ENCODE measurements at regions not wholly inside any gene's neighbourhood (a gene's known extent, or its start where the extent isn't known, plus 50 kb on each side); places are given as distances from the start of the nearest gene placed in this dataset.

- TF ChIP-seq ZNF3 (CRISPR knock-in tag; IDR thresholded peaks at IDR 0.05) (no peak), ZNF263 (CRISPR knock-in tag; IDR thresholded peaks at IDR 0.05) (no peak), NFE2 (CRISPR knock-in tag; IDR thresholded peaks at IDR 0.05) (no peak), PRMT3 (CRISPR knock-in tag; IDR thresholded peaks at IDR 0.05; ENCODE audit: borderline replicate concordance, low read depth) (no peak), ETV6 (CRISPR knock-in tag; conservative IDR thresholded peaks at IDR 0.05) (no peak), TAF15 (IDR thresholded peaks at IDR 0.05; ENCODE audit: low read depth, low read length, poor library complexity, severe bottlenecking) (no peak)
Measured at GRCh38 chr15:31607656-31608055, 281.0 kb downstream of the KLF13 start (continued).

GRCh38 chr15:31609258-31609681, 282.6 kb downstream of the KLF13 start:
- no peak for DNase-seq (ENCODE audit: low spot score)
- Histone ChIP-seq H3K36me3 (replicated peaks in 1 of 2; ENCODE audit: control insufficient read depth in 1 of 2, insufficient read depth in 2 of 2, low read length in 2 of 2) (no peaks in the 10 kb centered on the region), H4K20me1 (ENCODE audit: insufficient read depth, low read length) (no peaks in the 10 kb centered on the region), H3K4me2 (ENCODE audit: low read depth, low read length) (no peak overlapping the region), H2AFZ (ENCODE audit: low read length) (no peak overlapping the region), H3K79me2 (ENCODE audit: insufficient read depth, low read length) (no peaks in the 10 kb centered on the region), H3K4me3 (replicated peaks in 1 of 3; ENCODE audit: insufficient read depth in 1 of 3, low read depth in 2 of 3, low read length in 3 of 3) (no peak overlapping the region), H3K27ac (ENCODE audit: extremely low read length, insufficient read depth, low read length) (no peak overlapping the region), H3K9me3 (ENCODE audit: low read length) (no peaks in the 10 kb centered on the region), H3K4me1 (ENCODE audit: insufficient read depth, low read length) (no peaks in the 10 kb centered on the region), H3K27me3 (ENCODE audit: control insufficient read depth in 1 of 2, insufficient read depth in 2 of 2, low read length in 2 of 2) (no peaks in the 10 kb centered on the region), H3K9ac (ENCODE audit: insufficient read depth, low read depth, low read length) (no peak overlapping the region)
- no peak for FAIRE-seq
- no TSS peak for BruUV-seq (replicated peaks)
- CTCF ChIA-PET (ENCODE audit: low intra/inter-chr PET ratio, low total read pairs): no interaction called here
- in situ Hi-C loops (cut with HindIII; ENCODE audit: extremely low pct_ligation_motif_present, low pct_unique_long_range_greater_than_20kb): no loop called here
- WGBS (ENCODE audit: low lambda C conversion rate): 0% methylated on average over 1 of the region's 6 CpGs
- intact Hi-C loops (cut with micrococcal nuclease; ENCODE audit: unreplicated experiment): no loop called here
- no peak for ATAC-seq
- POLR2A ChIA-PET: no interaction called here
- TF ChIP-seq ZC3H13 (CRISPR knock-in tag; IDR thresholded peaks at IDR 0.05) (no peak), JUND (CRISPR knock-in tag; IDR thresholded peaks at IDR 0.05) (no peak), NR2F6 (IDR thresholded peaks at IDR 0.05) (no peak), NR2F6 (CRISPR knock-in tag; IDR thresholded peaks at IDR 0.05) (no peak), ZBTB42 (CRISPR knock-in tag; IDR thresholded peaks at IDR 0.05) (no peak), ZFP37 (CRISPR knock-in tag; IDR thresholded peaks at IDR 0.05; ENCODE audit: borderline replicate concordance) (no peak), MIER2 (CRISPR knock-in tag; IDR thresholded peaks at IDR 0.05) (no peak), TP53 (CRISPR knock-in tag; conservative IDR thresholded peaks at IDR 0.05) (no peak), ZNF263 (CRISPR knock-in tag; IDR thresholded peaks at IDR 0.05) (no peak), HNF4A (CRISPR knock-in tag; IDR thresholded peaks at IDR 0.05) (no peak)
- TF ChIP-seq, protein P1, sequence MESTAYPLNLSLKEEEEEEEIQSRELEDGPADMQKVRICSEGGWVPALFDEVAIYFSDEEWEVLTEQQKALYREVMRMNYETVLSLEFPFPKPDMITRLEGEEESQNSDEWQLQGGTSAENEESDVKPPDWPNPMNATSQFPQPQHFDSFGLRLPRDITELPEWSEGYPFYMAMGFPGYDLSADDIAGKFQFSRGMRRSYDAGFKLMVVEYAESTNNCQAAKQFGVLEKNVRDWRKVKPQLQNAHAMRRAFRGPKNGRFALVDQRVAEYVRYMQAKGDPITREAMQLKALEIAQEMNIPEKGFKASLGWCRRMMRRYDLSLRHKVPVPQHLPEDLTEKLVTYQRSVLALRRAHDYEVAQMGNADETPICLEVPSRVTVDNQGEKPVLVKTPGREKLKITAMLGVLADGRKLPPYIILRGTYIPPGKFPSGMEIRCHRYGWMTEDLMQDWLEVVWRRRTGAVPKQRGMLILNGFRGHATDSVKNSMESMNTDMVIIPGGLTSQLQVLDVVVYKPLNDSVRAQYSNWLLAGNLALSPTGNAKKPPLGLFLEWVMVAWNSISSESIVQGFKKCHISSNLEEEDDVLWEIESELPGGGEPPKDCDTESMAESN (CRISPR knock-in tag; conservative IDR thresholded peaks at IDR 0.05): no peak
- TF ChIP-seq, protein P2, sequence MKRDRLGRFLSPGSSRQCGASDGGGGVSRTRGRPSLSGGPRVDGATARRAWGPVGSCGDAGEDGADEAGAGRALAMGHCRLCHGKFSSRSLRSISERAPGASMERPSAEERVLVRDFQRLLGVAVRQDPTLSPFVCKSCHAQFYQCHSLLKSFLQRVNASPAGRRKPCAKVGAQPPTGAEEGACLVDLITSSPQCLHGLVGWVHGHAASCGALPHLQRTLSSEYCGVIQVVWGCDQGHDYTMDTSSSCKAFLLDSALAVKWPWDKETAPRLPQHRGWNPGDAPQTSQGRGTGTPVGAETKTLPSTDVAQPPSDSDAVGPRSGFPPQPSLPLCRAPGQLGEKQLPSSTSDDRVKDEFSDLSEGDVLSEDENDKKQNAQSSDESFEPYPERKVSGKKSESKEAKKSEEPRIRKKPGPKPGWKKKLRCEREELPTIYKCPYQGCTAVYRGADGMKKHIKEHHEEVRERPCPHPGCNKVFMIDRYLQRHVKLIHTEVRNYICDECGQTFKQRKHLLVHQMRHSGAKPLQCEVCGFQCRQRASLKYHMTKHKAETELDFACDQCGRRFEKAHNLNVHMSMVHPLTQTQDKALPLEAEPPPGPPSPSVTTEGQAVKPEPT (CRISPR knock-in tag; IDR thresholded peaks at IDR 0.05; ENCODE audit: low read depth): no peak

Measured in HepG2 (cell line).